Endometrium (tissue), 2 donors: ENCODE measurements at regions not wholly inside any gene's neighbourhood (a gene's known extent, or its start where the extent isn't known, plus 50 kb on each side); places are given as distances from the start of the nearest gene placed in this dataset.
A peak's percentile ranks its signal among the peaks of the same experiment; 100 is the strongest.
"Not testable (repeated sequence)": the region's sequence is repeated elsewhere in the genome, so short reads cannot be mapped to it uniquely, and the experiment has no call there.

Experiments used
- FAIRE-seq: peaks from 2 replicates; lab custom pipeline; 2012; peaks lifted over from hg19 to GRCh38; lab: Jason Lieb, UNC
- donor health status: control.
- donor health status: control.

GRCh38 chr1:221257548-221257947 lies 378.3 kb downstream of the HLX start:
- FAIRE-seq = not testable (repeated sequence)

- not testable (repeated sequence) for FAIRE-seq
Measured at GRCh38 chr1:221262677-221263076, 383.4 kb downstream of the HLX start.

- FAIRE-seq = no peak
Measured at GRCh38 chr1:221263831-221264767, 384.9 kb downstream of the HLX start.

- no peak for FAIRE-seq
Measured at GRCh38 chr1:221264848-221265247, 385.6 kb downstream of the HLX start.

- FAIRE-seq = no peak
Measured at GRCh38 chr1:221268295-221268694, 389.1 kb downstream of the HLX start.

- FAIRE-seq = no peak
Measured at GRCh38 chr1:221271701-221272100, 392.5 kb downstream of the HLX start.

- FAIRE-seq = no peak
Measured at GRCh38 chr1:221272940-221273339, 393.7 kb downstream of the HLX start.

- no peak for FAIRE-seq
Measured at GRCh38 chr1:221274373-221274772, 395.1 kb downstream of the HLX start.

GRCh38 chr1:221276896-221277409 lies 397.7 kb downstream of the HLX start:
- FAIRE-seq = no peak

- FAIRE-seq = no peak
Measured at GRCh38 chr1:221279146-221279545, 399.9 kb downstream of the HLX start.

- no peak for FAIRE-seq
Measured at GRCh38 chr1:221283532-221283931, 404.3 kb downstream of the HLX start.

- peak; percentile 21 for FAIRE-seq
Measured at GRCh38 chr1:221284028-221284427, 404.8 kb downstream of the HLX start.

- FAIRE-seq = not testable (repeated sequence)
Measured at GRCh38 chr1:221284991-221285390, 405.7 kb downstream of the HLX start.

- FAIRE-seq = not testable (repeated sequence)
Measured at GRCh38 chr1:221285458-221286210, 406.4 kb downstream of the HLX start.

- FAIRE-seq = no peak
Measured at GRCh38 chr1:221286399-221286798, 407.2 kb downstream of the HLX start.

GRCh38 chr1:221289103-221289502 lies 409.9 kb downstream of the HLX start:
- no peak for FAIRE-seq

- FAIRE-seq = no peak
Measured at GRCh38 chr1:221290669-221291068, 411.4 kb downstream of the HLX start.

- FAIRE-seq = no peak
Measured at GRCh38 chr1:221291113-221291512, 411.9 kb downstream of the HLX start.

- FAIRE-seq = no peak
Measured at GRCh38 chr1:221292652-221293051, 413.4 kb downstream of the HLX start.

GRCh38 chr1:221294242-221294641 lies 415.0 kb downstream of the HLX start:
- no peak for FAIRE-seq

- FAIRE-seq = no peak
Measured at GRCh38 chr1:221302357-221302756, 423.1 kb downstream of the HLX start.

- FAIRE-seq = no peak
Measured at GRCh38 chr1:221302810-221303209, 423.6 kb downstream of the HLX start.

GRCh38 chr1:221303623-221304022 lies 424.4 kb downstream of the HLX start:
- no peak for FAIRE-seq
